Rectal smooth muscle tissue (tissue), 1 donor: ENCODE measurements at regions not wholly inside any gene's neighbourhood (a gene's known extent, or its start where the extent isn't known, plus 50 kb on each side); places are given as distances from the start of the nearest gene placed in this dataset.
"Not testable (repeated sequence)": the region's sequence is repeated elsewhere in the genome, so short reads cannot be mapped to it uniquely, and the experiment has no call there.

Source experiments
- H3K27ac ChIP-seq: one replicate; pipeline ENCODE4 v1.7.0; 2013; ENCODE audit warnings: low read depth, low read length, inconsistent platforms
- H3K27me3 ChIP-seq: one replicate; pipeline ENCODE4 v1.7.0; 2013; ENCODE audit warnings: low read length; ENCODE audit not compliant: control insufficient read depth, insufficient read depth
- H3K36me3 ChIP-seq: one replicate; pipeline ENCODE4 v1.7.0; 2013; ENCODE audit warnings: low read length; ENCODE audit not compliant: control insufficient read depth, insufficient read depth
- H3K4me1 ChIP-seq: one replicate; pipeline ENCODE4 v1.7.0; 2013; ENCODE audit warnings: low read length; ENCODE audit not compliant: control insufficient read depth, insufficient read depth
- H3K4me3 ChIP-seq: one replicate; pipeline ENCODE4 v1.7.0; 2013; ENCODE audit warnings: low read length
- H3K9ac ChIP-seq: one replicate; pipeline ENCODE4 v1.7.0; 2013; ENCODE audit warnings: low read length

DNA sequence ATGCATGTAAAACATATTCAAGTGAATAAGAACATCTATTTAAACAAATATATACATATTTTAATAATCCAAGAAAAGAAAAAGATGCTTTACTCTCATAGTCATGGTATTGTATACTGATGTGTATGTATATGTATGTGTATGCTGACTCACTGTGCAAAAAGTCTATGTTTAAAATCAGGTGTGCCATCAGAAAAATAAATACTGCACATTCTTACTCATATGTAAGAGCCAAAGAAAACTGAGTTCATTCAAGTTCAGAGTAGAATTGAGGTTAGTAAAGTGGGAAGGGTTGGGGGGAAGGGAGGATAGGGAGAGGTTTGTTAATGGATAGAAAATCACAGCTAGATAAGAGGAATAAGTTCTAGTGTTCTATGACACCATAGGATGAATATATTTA, 403.9 kb upstream of the SMIM31 start:
- Histone ChIP-seq H3K36me3 (no peaks in the 10 kb centered on the region), H3K9ac (no peak overlapping the region)

DNA sequence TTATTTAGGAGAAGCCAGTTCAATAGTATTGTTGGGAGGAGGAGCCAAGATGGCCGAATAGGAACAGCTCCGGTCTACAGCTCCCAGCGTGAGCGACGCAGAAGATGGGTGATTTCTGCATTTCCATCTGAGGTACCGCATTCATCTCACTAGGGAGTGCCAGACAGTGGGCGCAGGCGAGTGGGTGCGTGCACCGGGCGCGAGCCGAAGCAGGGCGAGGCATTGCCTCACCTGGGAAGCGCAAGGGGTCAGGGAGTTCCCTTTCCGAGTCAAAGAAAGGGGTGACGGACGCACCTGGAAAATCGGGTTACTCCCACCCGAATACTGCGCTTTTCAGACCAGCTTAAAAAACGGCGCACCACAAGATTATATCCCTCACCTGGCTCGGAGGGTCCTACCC, 403.2 kb upstream of the SMIM31 start:
- H3K27ac ChIP-seq, H3K4me1 ChIP-seq, H3K4me3 ChIP-seq, H3K36me3 ChIP-seq, H3K27me3 ChIP-seq, H3K9ac ChIP-seq: not testable (repeated sequence)

More for the DNA sequence above, 403.9 kb upstream of the SMIM31 start:
- H3K4me1 ChIP-seq: no peaks in the 10 kb centered on the region
- no peak overlapping the region for H3K4me3 ChIP-seq
- H3K27ac ChIP-seq: no peak overlapping the region
- H3K27me3 ChIP-seq: no peaks in the 10 kb centered on the region

DNA sequence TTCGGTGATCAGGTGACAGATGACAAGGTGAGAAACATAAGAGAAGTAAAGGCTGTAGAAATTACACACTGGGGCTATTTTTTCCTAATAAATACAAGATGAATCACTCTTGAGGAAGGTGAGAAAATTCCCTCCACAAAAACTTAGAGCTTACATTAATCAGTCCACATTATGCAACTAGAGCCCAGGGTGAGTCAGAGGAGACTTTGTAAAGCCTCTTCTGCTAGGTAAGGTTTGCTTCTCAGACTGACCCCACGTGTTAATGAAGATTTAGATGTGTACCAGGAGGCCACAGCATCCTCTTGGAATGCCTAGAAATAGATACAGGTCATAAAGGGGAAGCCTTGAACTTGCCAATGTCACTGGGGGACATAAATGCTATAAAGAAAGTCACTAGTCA, 396.0 kb upstream of the SMIM31 start:
- Histone ChIP-seq H3K27me3 (no peaks in the 10 kb centered on the region), H3K4me1 (no peaks in the 10 kb centered on the region), H3K9ac (no peak overlapping the region), H3K4me3 (no peak overlapping the region), H3K36me3 (no peaks in the 10 kb centered on the region), H3K27ac (no peak overlapping the region)

DNA sequence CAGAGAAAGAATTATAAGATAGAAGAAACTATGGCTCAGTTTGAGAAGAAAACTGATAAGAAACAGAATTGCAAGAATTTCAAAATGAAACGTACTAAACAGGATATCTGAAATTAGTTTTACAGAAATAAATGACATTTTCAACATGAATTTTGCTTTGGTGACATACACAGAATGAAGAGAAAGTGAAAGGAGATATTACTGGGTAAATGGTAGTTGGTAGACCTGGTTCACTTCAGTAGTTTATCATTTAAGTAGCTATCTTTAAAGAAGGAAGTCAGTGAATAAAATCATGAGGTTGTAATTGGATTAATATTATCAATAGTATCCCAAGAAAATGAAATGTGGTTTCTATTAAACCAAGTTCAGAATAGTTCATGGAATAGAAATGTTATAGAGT, 395.5 kb upstream of the SMIM31 start:
- Histone ChIP-seq H3K4me3 (no peak overlapping the region), H3K4me1 (no peaks in the 10 kb centered on the region), H3K36me3 (no peaks in the 10 kb centered on the region), H3K27me3 (no peaks in the 10 kb centered on the region), H3K27ac (no peak overlapping the region), H3K9ac (no peak overlapping the region)

DNA sequence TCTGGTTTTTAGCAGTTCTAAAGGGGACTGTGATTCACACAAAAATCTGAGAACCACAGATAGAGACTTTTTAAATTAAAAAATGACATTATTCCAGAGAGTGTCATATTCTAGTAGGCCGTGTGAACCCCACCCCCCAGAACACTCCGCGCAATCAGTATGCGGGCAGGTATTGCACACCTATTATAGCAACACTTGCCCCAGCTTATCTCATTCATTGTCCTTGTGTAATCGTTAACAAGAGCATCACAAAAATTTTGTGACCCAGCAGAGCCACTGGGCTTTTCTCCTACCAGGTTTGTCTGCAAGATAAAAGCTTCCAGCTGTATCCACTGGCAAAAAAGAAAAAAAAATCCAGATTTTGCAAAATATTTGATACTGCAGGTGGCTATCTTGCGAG, 394.1 kb upstream of the SMIM31 start:
- Histone ChIP-seq H3K4me3 (no peak overlapping the region), H3K4me1 (no peaks in the 10 kb centered on the region), H3K27me3 (no peaks in the 10 kb centered on the region), H3K9ac (no peak overlapping the region), H3K36me3 (no peaks in the 10 kb centered on the region), H3K27ac (no peak overlapping the region)

DNA sequence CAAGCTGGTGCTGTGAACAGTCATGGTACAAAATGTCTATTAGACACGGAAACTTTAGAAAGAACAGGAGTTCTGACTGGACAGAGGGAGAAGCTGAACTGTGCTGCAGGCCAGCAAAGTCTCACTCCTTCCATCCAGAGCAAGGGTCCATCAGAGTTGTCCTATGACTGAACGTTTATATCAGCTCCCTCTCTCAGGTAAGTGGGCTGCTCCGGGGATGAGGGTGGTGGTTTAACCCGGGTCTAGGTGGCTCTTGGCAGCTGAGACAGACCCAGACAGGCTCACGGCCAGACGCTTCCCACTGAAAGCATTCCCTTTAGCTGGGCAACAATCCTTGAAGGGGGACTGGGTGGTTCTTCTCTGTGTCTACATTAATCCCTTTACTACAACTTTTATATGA, 385.0 kb upstream of the SMIM31 start:
- Histone ChIP-seq H3K4me3 (no peak overlapping the region), H3K9ac (no peak overlapping the region), H3K4me1 (no peaks in the 10 kb centered on the region), H3K27me3 (no peaks in the 10 kb centered on the region), H3K36me3 (no peaks in the 10 kb centered on the region), H3K27ac (no peak overlapping the region)

DNA sequence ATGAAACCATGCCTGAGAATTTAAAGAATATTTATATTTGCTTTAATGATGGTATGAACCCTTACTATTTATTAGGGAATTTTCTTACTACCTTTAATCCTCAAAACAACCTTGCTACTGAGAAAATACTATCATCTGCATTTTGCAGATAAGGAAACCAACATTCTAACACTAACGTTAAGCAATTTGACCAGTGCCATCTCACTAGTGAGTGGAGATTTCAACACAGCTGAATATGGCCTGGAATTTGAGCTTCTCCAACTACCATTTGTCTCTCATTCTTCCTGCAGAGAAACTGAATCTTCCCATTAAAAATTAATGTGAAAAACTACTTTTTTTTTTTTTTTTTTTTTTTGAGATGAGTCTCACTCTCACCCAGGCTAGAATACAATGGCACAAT, 380.9 kb upstream of the SMIM31 start:
- H3K27ac ChIP-seq: no peak overlapping the region
- no peak overlapping the region for H3K4me3 ChIP-seq
- no peaks in the 10 kb centered on the region for H3K36me3 ChIP-seq
- H3K9ac ChIP-seq: no peak overlapping the region
- no peaks in the 10 kb centered on the region for H3K4me1 ChIP-seq
- no peaks in the 10 kb centered on the region for H3K27me3 ChIP-seq

DNA sequence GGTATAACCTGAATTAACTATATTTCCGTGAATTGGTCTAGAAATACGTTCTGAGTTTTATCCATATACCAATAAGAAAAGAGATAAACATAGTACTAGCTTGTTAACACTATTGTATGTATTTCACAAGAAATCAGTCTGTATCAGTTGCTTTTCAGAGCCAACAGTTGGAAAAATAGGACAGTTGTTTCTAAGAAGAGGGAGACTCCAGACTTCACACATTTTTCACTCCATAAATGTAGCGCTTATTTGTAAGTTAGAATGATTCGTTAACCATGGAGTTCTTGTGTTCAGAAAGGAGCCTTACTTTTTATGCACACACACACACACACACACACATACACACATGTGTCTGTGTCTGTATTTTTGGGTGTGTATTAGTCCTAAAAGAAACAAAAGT, 376.7 kb upstream of the SMIM31 start:
- H3K27me3 ChIP-seq: no peaks in the 10 kb centered on the region
- H3K36me3 ChIP-seq: no peaks in the 10 kb centered on the region
- no peaks in the 10 kb centered on the region for H3K4me1 ChIP-seq
- H3K9ac ChIP-seq: no peak overlapping the region
- H3K27ac ChIP-seq: no peak overlapping the region
- no peak overlapping the region for H3K4me3 ChIP-seq

DNA sequence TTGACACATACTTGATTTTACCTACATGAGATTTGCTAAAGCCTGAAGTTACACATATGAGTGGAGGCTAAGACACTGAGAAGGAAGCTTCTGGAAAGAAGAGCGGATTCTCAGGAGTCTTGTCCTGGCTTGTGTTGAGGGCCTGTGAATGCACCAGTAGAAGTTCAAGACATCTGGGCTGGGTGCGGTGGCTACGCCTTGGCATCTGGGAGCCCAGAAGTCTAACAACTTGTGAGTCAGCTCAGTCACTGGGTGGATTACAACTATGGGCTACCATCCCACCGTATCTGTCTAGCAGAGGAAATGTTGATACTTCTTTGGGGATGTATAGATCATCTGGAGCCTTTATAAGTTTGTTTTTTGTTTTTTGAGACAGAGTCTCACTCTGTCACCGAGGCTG, 375.6 kb upstream of the SMIM31 start:
- H3K4me1 ChIP-seq: no peaks in the 10 kb centered on the region
- H3K27ac ChIP-seq: no peak overlapping the region
- H3K9ac ChIP-seq: no peak overlapping the region
- no peaks in the 10 kb centered on the region for H3K27me3 ChIP-seq
- no peaks in the 10 kb centered on the region for H3K36me3 ChIP-seq
- no peak overlapping the region for H3K4me3 ChIP-seq

DNA sequence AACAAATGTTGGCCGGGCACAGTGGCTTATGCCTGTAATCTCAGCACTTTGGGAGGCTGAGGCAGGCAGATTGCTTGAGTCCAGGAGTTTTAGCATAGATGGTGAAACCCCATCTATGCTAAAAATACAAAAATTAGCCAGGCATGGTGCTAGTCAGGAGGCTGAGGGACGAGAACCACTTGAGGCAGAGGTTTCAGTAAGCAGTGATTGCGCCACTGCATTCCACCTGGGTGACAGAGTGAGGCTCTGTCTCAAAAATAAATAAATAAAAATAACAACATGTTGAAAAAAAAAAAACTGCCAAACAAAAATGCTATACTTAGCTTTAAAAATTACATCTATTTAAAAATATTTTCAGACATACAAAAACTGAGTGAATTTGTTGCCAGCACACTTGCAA, 374.2 kb upstream of the SMIM31 start:
- no peaks in the 10 kb centered on the region for H3K27me3 ChIP-seq

DNA sequence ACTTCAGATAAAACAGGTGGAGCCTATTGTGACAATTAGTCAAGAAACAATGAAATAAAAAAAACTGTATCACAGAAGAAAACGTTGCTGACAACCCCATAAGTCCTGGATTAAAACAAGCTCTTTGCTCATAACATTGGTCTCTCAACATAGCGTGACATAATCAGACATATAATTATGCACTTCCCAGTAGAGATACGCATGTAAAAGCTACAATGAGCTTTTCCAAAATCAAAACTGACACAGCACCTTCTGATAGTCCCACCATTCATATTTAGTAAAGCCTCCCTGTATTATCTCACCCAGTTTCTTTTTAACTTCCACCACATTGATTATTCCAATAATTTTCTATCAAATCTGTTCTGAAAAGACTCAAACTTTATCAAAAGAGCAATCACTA, 372.1 kb upstream of the SMIM31 start:
- H3K4me3 ChIP-seq: no peak overlapping the region
- H3K27me3 ChIP-seq: no peaks in the 10 kb centered on the region
- no peak overlapping the region for H3K9ac ChIP-seq
- no peaks in the 10 kb centered on the region for H3K4me1 ChIP-seq
- H3K27ac ChIP-seq: no peak overlapping the region
- no peaks in the 10 kb centered on the region for H3K36me3 ChIP-seq

More for the DNA sequence above, 374.2 kb upstream of the SMIM31 start:
- no peak overlapping the region for H3K4me3 ChIP-seq
- H3K36me3 ChIP-seq: no peaks in the 10 kb centered on the region
- H3K4me1 ChIP-seq: no peaks in the 10 kb centered on the region
- H3K9ac ChIP-seq: no peak overlapping the region
- no peak overlapping the region for H3K27ac ChIP-seq

DNA sequence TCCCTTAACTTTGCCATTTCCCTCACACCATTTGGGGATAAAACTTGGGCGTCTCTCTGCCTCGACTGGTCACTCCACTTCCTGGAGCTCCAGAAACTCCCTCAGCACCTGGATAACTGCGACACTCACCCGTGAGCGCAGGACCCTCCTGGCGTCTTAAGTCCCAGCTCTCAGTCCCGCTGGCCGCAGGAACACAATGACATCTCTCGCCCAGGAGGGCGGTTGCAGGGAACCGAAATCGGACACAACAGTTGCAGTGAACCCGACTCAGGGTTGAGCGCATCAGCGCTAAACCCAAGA, 370.9 kb upstream of the SMIM31 start:
- no peak overlapping the region for H3K9ac ChIP-seq
- H3K36me3 ChIP-seq: no peaks in the 10 kb centered on the region
- H3K27me3 ChIP-seq: no peaks in the 10 kb centered on the region
- peak overlapping the region; percentile 55 for H3K4me3 ChIP-seq
- H3K4me1 ChIP-seq: no peaks in the 10 kb centered on the region
- no peak overlapping the region for H3K27ac ChIP-seq

DNA sequence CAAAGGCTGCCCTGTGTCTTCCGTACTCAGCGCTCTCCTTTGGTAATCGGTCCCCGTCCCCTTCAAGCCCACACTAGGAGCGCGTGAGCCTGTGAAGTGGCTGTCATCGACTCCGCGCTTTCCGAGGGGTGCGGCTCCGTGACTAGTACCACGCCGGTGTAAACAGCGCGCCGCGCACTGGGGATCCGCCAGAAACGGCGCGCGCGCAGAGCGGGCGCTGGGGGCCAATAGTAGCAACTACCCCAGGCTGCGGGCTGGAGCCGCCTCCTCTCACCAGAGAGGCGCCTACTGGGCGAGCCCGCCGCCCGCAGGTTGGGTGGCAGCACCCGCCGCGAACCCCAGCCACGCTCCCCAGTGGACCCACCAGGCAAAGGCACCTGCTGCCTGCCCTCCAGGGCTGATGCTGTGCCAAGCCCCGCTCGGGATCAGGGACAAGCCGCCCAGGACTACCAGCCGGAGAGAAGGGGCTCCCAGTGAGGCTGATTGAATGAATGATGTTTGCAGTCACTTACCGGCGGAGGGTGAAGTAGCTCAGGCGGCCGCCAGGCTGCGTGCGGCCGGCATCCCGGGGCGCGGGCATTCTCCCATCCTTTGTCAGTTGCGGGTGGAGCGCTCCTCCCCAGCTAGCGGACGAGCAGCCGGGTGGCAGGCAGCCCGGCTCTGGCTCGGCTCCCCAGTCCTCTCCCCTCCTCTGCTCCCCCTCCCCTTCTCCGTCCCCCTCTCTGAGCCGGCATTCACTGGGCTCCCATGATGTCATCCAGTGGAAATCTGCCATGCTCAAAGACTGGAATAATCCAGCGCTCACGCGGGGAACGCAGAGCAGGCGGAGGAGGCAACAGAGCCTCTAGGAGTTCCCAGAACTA, 370.3 kb upstream of the SMIM31 start:
- Histone ChIP-seq H3K9ac (no peak overlapping the region), H3K27me3 (no peaks in the 10 kb centered on the region), H3K4me1 (no peaks in the 10 kb centered on the region), H3K4me3 (peak overlapping the region; percentile 55), H3K27ac (no peak overlapping the region), H3K36me3 (no peaks in the 10 kb centered on the region)
